Loucy (cell line): ENCODE measurements at regions not wholly inside any gene's neighbourhood (a gene's known extent, or its start where the extent isn't known, plus 50 kb on each side); places are given as distances from the start of the nearest gene placed in this dataset.
A peak's percentile ranks its signal among the peaks of the same experiment; 100 is the strongest.

Experiments
- H2AFZ ChIP-seq: fragments of 200-600 bp; sonication (generic); 2 replicates; pipeline ENCODE4 v1.6.0; 2016; ENCODE audit warnings: antibody characterized with exemption, mild to moderate bottlenecking, low read length, moderate library complexity
- H3F3A ChIP-seq: fragments of 200-600 bp; 2 replicates; pipeline ENCODE4 v1.6.0; 2016; ENCODE audit warnings: antibody characterized with exemption, low read depth, mild to moderate bottlenecking
- H3K27me3 ChIP-seq: fragments of 200-600 bp; sonication (generic); 2 replicates; pipeline ENCODE4 v1.6.1; 2014; ENCODE audit warnings: low read length, mild to moderate bottlenecking; ENCODE audit not compliant: insufficient read depth, poor library complexity, severe bottlenecking
- H3K36me3 ChIP-seq: fragments of 200-600 bp; sonication (generic); 2 replicates; pipeline ENCODE4 v1.6.1; 2016; ENCODE audit warnings: low read length; ENCODE audit not compliant: insufficient read depth
- H3K4me1 ChIP-seq: fragments of 200-600 bp; sonication (generic); 2 replicates; pipeline ENCODE4 v1.5.1; 2014; ENCODE audit warnings: low read length, mild to moderate bottlenecking; ENCODE audit not compliant: insufficient read depth, poor library complexity, severe bottlenecking
- H3K4me2 ChIP-seq: fragments of 200-600 bp; sonication (generic); 2 replicates; pipeline ENCODE4 v1.6.0; 2014; ENCODE audit warnings: antibody characterized with exemption, low read length, low read depth, mild to moderate bottlenecking; ENCODE audit not compliant: poor library complexity, severe bottlenecking
- H3K4me3 ChIP-seq: fragments of 200-600 bp; sonication (generic); 2 replicates; pipeline ENCODE4 v1.5.1; 2014; ENCODE audit warnings: low read length, mild to moderate bottlenecking, mixed read lengths; ENCODE audit not compliant: poor library complexity, severe bottlenecking
- H3K79me2 ChIP-seq: fragments of 200-600 bp; sonication (generic); 2 replicates; pipeline ENCODE4 v1.6.1; 2014; ENCODE audit warnings: low read length; ENCODE audit not compliant: insufficient read depth
- H3K9ac ChIP-seq: fragments of 200-600 bp; sonication (generic); 2 replicates; pipeline ENCODE4 v1.6.0; 2014; ENCODE audit warnings: mild to moderate bottlenecking, low read depth, low read length, moderate library complexity; ENCODE audit not compliant: poor library complexity, severe bottlenecking
- H3K9me2 ChIP-seq: fragments of 200-600 bp; sonication (generic); replicated peaks from 2 replicates; pipeline ENCODE4 v1.6.1; 2016; ENCODE audit warnings: low read depth, low read length, mixed read lengths
- H3K9me3 ChIP-seq: fragments of 200-600 bp; sonication (generic); 2 replicates; pipeline ENCODE4 v1.6.1; 2014; ENCODE audit warnings: mild to moderate bottlenecking, antibody characterized with exemption, low read length, low read depth; ENCODE audit not compliant: insufficient read depth
- H4K20me1 ChIP-seq: fragments of 200-600 bp; sonication (generic); 2 replicates; pipeline ENCODE4 v1.6.0; 2014; ENCODE audit warnings: antibody characterized with exemption, low read length, mild to moderate bottlenecking; ENCODE audit not compliant: insufficient read depth, poor library complexity, severe bottlenecking
- EZH2phosphoT487 ChIP-seq: fragments of 200-600 bp; IDR thresholded peaks from 2 replicates; pipeline ENCODE4 v1.6.1; 2018; ENCODE audit warnings: antibody characterized with exemption, mild to moderate bottlenecking, moderate library complexity, borderline replicate concordance
- TF ChIP-seq, protein P1 (sequence below): fragments of 200-600 bp; sonication (generic); conservative IDR thresholded peaks from 2 replicates; pipeline ENCODE4 v1.5.1; 2014; ENCODE audit warnings: mild to moderate bottlenecking, antibody characterized with exemption, low read length

DNA sequence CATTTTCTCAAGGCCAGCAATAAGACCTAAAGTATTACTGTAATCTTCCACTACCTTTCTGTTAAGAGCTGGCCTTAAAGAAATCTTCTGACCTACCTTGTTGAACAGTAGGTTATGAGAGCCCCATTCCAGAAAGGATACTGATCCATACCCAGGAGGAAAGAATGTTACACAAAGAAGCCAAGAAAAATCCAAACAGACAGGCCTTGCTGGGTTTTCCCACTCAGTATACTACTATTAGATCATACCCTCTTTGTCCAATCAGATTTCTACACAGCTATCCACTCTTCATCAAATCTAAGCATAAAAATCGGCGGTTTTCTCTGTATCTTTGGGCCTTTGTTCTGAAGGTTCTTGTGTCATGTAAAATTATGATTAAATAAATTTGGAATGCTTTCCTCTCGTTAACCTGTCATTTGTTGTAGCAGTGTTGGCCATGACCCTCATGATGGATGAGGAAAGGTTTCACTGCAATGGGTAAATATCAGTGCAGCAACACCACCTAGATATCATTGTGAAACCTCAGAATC, 292.3 kb downstream of the ANKRD50 start:
- H3K9me3 ChIP-seq, result no peaks in the 10 kb centered on the region
- H3K36me3 ChIP-seq, result no peaks in the 10 kb centered on the region
- H2AFZ ChIP-seq, result no peak overlapping the region; the same call in 1 of the 2 replicates
- H3K9me2 ChIP-seq, result no peaks in the 10 kb centered on the region
- H3F3A ChIP-seq, result no peaks in the 10 kb centered on the region
- no peak overlapping the region for H3K4me2 ChIP-seq
- H3K4me1 ChIP-seq, result peaks cover 16% of the 10 kb centered on the region
- H4K20me1 ChIP-seq, result no peaks in the 10 kb centered on the region
- no peaks in the 10 kb centered on the region for H3K27me3 ChIP-seq
- TF ChIP-seq EZH2phosphoT487, result no peak
- TF ChIP-seq, protein P1, sequence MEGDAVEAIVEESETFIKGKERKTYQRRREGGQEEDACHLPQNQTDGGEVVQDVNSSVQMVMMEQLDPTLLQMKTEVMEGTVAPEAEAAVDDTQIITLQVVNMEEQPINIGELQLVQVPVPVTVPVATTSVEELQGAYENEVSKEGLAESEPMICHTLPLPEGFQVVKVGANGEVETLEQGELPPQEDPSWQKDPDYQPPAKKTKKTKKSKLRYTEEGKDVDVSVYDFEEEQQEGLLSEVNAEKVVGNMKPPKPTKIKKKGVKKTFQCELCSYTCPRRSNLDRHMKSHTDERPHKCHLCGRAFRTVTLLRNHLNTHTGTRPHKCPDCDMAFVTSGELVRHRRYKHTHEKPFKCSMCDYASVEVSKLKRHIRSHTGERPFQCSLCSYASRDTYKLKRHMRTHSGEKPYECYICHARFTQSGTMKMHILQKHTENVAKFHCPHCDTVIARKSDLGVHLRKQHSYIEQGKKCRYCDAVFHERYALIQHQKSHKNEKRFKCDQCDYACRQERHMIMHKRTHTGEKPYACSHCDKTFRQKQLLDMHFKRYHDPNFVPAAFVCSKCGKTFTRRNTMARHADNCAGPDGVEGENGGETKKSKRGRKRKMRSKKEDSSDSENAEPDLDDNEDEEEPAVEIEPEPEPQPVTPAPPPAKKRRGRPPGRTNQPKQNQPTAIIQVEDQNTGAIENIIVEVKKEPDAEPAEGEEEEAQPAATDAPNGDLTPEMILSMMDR, result no peak
- H3K4me3 ChIP-seq, result no peak overlapping the region
- H3K9ac ChIP-seq, result no peak overlapping the region
- no peaks in the 10 kb centered on the region for H3K79me2 ChIP-seq

DNA sequence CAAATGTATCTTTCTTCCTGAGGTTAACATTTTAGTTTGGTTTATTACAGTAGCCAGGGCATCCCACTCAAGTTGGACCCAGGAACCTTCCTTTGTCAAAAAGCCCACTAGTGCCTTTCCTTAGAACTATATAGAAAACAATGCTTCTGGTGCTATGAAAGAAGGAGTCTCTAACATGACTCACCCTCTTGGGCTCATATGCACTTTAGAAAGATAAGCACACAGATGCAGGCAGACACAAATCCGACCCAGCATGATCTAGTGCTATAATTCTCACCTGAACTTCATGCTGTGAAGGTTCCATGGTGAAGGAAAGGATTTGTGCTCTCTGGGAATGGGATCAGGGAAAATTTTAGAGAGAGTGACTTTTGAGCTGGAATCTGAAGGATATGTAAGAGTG, 289.4 kb downstream of the ANKRD50 start:
- Histone ChIP-seq H3K9me2 (no peaks in the 10 kb centered on the region), H2AFZ (0 out of 2 replicates have a peak overlapping the region, but pooled peaks have one; percentile 57), H3K4me3 (no peak overlapping the region), H4K20me1 (no peaks in the 10 kb centered on the region), H3K4me2 (no peak overlapping the region), H3K36me3 (no peaks in the 10 kb centered on the region), H3K9me3 (no peaks in the 10 kb centered on the region), H3K9ac (no peak overlapping the region), H3K4me1 (peaks cover 24% of the 10 kb centered on the region), H3K79me2 (no peaks in the 10 kb centered on the region), H3F3A (no peaks in the 10 kb centered on the region), H3K27me3 (no peaks in the 10 kb centered on the region)
- TF ChIP-seq EZH2phosphoT487, result no peak
- TF ChIP-seq, protein P1, result no peak

DNA sequence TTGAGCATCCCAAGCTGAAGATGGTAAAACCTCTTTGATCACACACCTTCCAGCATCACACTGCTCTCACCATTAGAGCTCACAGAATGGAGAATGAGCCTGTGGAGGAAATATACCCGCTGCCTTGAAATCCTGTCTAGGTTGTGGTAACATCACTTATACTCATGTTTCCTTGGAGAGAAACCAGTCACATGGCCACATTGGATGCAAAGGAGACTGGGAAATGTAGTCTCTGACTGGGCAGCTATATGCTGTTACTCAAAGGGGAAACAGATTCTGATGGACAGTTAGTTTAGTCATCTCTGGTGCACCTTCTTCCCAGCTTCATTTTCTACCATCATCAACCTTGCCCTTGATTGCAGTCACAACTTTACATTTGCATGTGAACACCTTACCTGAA, 286.3 kb downstream of the ANKRD50 start:
- Histone ChIP-seq H3K27me3 (no peaks in the 10 kb centered on the region), H2AFZ (no peak overlapping the region)
- no peak for TF ChIP-seq EZH2phosphoT487
- TF ChIP-seq, protein P1, result no peak

More for the DNA sequence above, 286.3 kb downstream of the ANKRD50 start:
- H3K4me2 ChIP-seq, result no peak overlapping the region
- no peaks in the 10 kb centered on the region for H3K79me2 ChIP-seq
- H3K9me2 ChIP-seq, result no peaks in the 10 kb centered on the region
- no peaks in the 10 kb centered on the region for H3K36me3 ChIP-seq
- H3K4me3 ChIP-seq, result no peak overlapping the region
- no peak overlapping the region for H3K9ac ChIP-seq
- H3K9me3 ChIP-seq, result no peaks in the 10 kb centered on the region
- H3F3A ChIP-seq, result no peaks in the 10 kb centered on the region
- peaks cover 30% of the 10 kb centered on the region for H3K4me1 ChIP-seq
- H4K20me1 ChIP-seq, result no peaks in the 10 kb centered on the region
